ELR (cell line): ENCODE measurements at regions not wholly inside any gene's neighbourhood (a gene's known extent, or its start where the extent isn't known, plus 50 kb on each side); places are given as distances from the start of the nearest gene placed in this dataset.
A peak's percentile ranks its signal among the peaks of the same experiment; 100 is the strongest.
"Not testable (repeated sequence)": the region's sequence is repeated elsewhere in the genome, so short reads cannot be mapped to it uniquely, and the experiment has no call there.

Experiments used
- DNase-seq: peaks from one replicate; pipeline ENCODE4 v3.0.0-alpha.2; 2015; ENCODE audit warnings: low read depth

GRCh38 chr1:192862271-192862670, 53.4 kb downstream of the RGS2 start:
- no peak for DNase-seq

- DNase-seq = no peak
Measured at GRCh38 chr1:192866241-192866868, 57.5 kb downstream of the RGS2 start.

- DNase-seq = no peak
Measured at GRCh38 chr1:192867180-192867579, 58.3 kb downstream of the RGS2 start.

GRCh38 chr1:192869308-192869940, 60.6 kb downstream of the RGS2 start:
- no peak for DNase-seq

- no peak for DNase-seq
Measured at GRCh38 chr1:192872010-192872409, 63.2 kb downstream of the RGS2 start.

GRCh38 chr1:192873836-192874235, 65.0 kb downstream of the RGS2 start:
- no peak for DNase-seq

- DNase-seq = no peak
Measured at GRCh38 chr1:192876633-192877032, 67.8 kb downstream of the RGS2 start.

- DNase-seq = no peak
Measured at GRCh38 chr1:192877283-192877886, 68.5 kb downstream of the RGS2 start.

- DNase-seq = no peak
Measured at GRCh38 chr1:192878249-192878648, 69.4 kb downstream of the RGS2 start.

- DNase-seq = peak; percentile 5
Measured at GRCh38 chr1:192879406-192879805, 70.6 kb downstream of the RGS2 start.

GRCh38 chr1:192880231-192880630, 71.4 kb downstream of the RGS2 start:
- DNase-seq = no peak

- DNase-seq = no peak
Measured at GRCh38 chr1:192884241-192884640, 75.4 kb downstream of the RGS2 start.

- not testable (repeated sequence) for DNase-seq
Measured at GRCh38 chr1:192885387-192885786, 76.5 kb downstream of the RGS2 start.

- no peak for DNase-seq
Measured at GRCh38 chr1:192887426-192887825, 78.6 kb downstream of the RGS2 start.

- no peak for DNase-seq
Measured at GRCh38 chr1:192888574-192888973, 79.7 kb downstream of the RGS2 start.

GRCh38 chr1:192889082-192889481, 80.2 kb downstream of the RGS2 start:
- no peak for DNase-seq

- no peak for DNase-seq
Measured at GRCh38 chr1:192890134-192890533, 81.3 kb downstream of the RGS2 start.

- no peak for DNase-seq
Measured at GRCh38 chr1:192892934-192893333, 84.1 kb downstream of the RGS2 start.

- not testable (repeated sequence) for DNase-seq
Measured at GRCh38 chr1:192895487-192895886, 86.6 kb downstream of the RGS2 start.

GRCh38 chr1:192896376-192896775, 87.5 kb downstream of the RGS2 start:
- no peak for DNase-seq

GRCh38 chr1:192901500-192901899, 92.7 kb downstream of the RGS2 start:
- DNase-seq = no peak

- DNase-seq = no peak
Measured at GRCh38 chr1:192903142-192903541, 94.3 kb downstream of the RGS2 start.

GRCh38 chr1:192904438-192904895, 95.6 kb downstream of the RGS2 start:
- peak; percentile 66 for DNase-seq
